ENCODE measurements at regions not wholly inside any gene's neighbourhood (a gene's known extent, or its start where the extent isn't known, plus 50 kb on each side); places are given as distances from the start of the nearest gene placed in this dataset.

- TF ChIP-seq POLR2A (IDR thresholded peaks at IDR 0.05; ENCODE audit: low read length) (no peak), GATA1 (IDR thresholded peaks at IDR 0.05; ENCODE audit: low read depth, low read length) (no peak)
Observed at GRCh38 chr5:94009161-94009560, 267.8 kb upstream of the POU5F2 start.
